GM12864 (cell line): ENCODE measurements at regions not wholly inside any gene's neighbourhood (a gene's known extent, or its start where the extent isn't known, plus 50 kb on each side); places are given as distances from the start of the nearest gene placed in this dataset.

Experiments
- DNase-seq: peaks from one replicate; pipeline ENCODE4 v3.0.0-alpha.2; 2011; ENCODE audit warnings: low read depth
- H3K4me3 ChIP-seq: 2 replicates; pipeline ENCODE4 v1.5.1; 2011; ENCODE audit warnings: mild to moderate bottlenecking, low read depth, low read length, control low read depth
- CTCF ChIP-seq: IDR thresholded peaks from 2 replicates; pipeline ENCODE4 v1.5.1; 2011; ENCODE audit warnings: low read depth, mild to moderate bottlenecking, moderate library complexity, low read length, control low read depth, inconsistent platforms; ENCODE audit errors: missing control alignments

- DNase-seq = no peak
- no peak overlapping the region for H3K4me3 ChIP-seq
- no peak for TF ChIP-seq CTCF
Observed at GRCh38 chr9:89813482-89813881, 208.7 kb downstream of the GADD45G start.

GRCh38 chr9:89814340-89815040 is 209.7 kb downstream of the GADD45G start:
- DNase-seq = no peak
- no peak overlapping the region for H3K4me3 ChIP-seq
- no peak for TF ChIP-seq CTCF

GRCh38 chr9:89815061-89815902 is 210.5 kb downstream of the GADD45G start:
- no peak for TF ChIP-seq CTCF
- DNase-seq = no peak
- H3K4me3 ChIP-seq = no peak overlapping the region

GRCh38 chr9:89815903-89816573 is 211.2 kb downstream of the GADD45G start:
- no peak for DNase-seq
- no peak overlapping the region for H3K4me3 ChIP-seq
- no peak for TF ChIP-seq CTCF

- TF ChIP-seq CTCF = no peak
- no peak for DNase-seq
- no peak overlapping the region for H3K4me3 ChIP-seq
Observed at GRCh38 chr9:89817151-89817950, 212.5 kb downstream of the GADD45G start.

GRCh38 chr9:89820337-89820736 is 215.5 kb downstream of the GADD45G start:
- DNase-seq = no peak
- no peak overlapping the region for H3K4me3 ChIP-seq
- no peak for TF ChIP-seq CTCF
